ENCODE measurements at regions not wholly inside any gene's neighbourhood (a gene's known extent, or its start where the extent isn't known, plus 50 kb on each side); places are given as distances from the start of the nearest gene placed in this dataset.

DNA sequence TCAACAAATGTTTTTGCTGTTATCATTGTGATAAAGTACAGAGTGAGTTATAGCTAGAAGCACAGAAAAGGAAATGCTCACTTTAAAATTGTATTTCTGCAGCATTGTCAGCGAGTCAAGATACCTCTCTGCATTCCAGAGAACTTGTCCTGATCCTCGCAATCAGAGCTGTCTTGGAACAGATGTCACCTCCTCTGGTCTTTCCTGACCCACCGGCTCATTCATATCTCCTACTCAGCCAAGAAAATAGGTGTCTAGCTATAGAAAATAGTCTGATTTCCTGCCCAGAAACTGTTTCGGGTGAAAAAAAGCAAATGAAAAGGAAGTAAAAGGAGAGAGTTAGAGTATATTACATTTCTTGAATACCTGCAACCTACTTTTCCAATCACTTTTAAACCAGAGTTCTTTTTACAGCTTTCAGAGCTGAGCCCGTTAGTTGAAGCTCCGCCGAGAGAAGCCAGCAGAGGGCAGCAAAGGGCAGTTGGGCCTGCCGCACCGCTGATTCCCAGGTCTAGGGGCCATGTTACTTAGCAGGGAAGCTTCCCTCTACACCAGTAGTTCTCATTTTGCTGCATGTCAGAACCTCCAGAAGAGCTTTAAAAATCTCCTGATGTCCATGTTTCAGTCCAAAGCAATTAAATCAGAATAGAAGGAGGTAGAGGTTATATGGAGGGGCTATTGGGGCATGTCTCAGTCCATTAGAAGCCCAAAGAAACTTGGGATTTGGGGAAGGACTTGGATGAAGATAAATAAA, 185.7 kb upstream of the THRB start:
- no peak overlapping the region for H3K4me2 ChIP-seq (ENCODE audit: insufficient read depth, low read length)
- H3K4me3 ChIP-seq (ENCODE audit: insufficient read depth, low read length): no peak overlapping the region
- peak; percentile 81 for TF ChIP-seq CTCF (IDR thresholded peaks at IDR 0.05; ENCODE audit: extremely low read depth, low read depth, low read length)
- no peak for DNase-seq (ENCODE audit: insufficient read length, low spot score, missing footprints)
- H3K27ac ChIP-seq (ENCODE audit: low read depth, low read length): no peak overlapping the region
- no peaks in the 10 kb centered on the region for H3K36me3 ChIP-seq (ENCODE audit: insufficient read depth, low read length)
- no peaks in the 10 kb centered on the region for H3K79me2 ChIP-seq (ENCODE audit: insufficient read depth, low read length)
- H3K4me1 ChIP-seq (ENCODE audit: insufficient read depth, low read length): peaks cover 8% of the 10 kb centered on the region
- H3K27me3 ChIP-seq (ENCODE audit: insufficient read depth, low read length): peaks cover 9% of the 10 kb centered on the region
- H4K20me1 ChIP-seq (ENCODE audit: insufficient read depth, low read length): no peaks in the 10 kb centered on the region
- H3K9me3 ChIP-seq (ENCODE audit: low read depth, low read length): no peaks in the 10 kb centered on the region
- no peak overlapping the region for H2AFZ ChIP-seq (ENCODE audit: low read length)

GRCh38 chr3:24682141-24682547, 187.5 kb upstream of the THRB start:
- H2AFZ ChIP-seq (ENCODE audit: low read length): no peak overlapping the region
- TF ChIP-seq CTCF (IDR thresholded peaks at IDR 0.05; ENCODE audit: extremely low read depth, low read depth, low read length): no peak
- peaks cover 6% of the 10 kb centered on the region for H3K27me3 ChIP-seq (ENCODE audit: insufficient read depth, low read length)
- H3K4me2 ChIP-seq (ENCODE audit: insufficient read depth, low read length): no peak overlapping the region
- no peak for DNase-seq (ENCODE audit: insufficient read length, low spot score, missing footprints)
- no peaks in the 10 kb centered on the region for H4K20me1 ChIP-seq (ENCODE audit: insufficient read depth, low read length)
- H3K4me1 ChIP-seq (ENCODE audit: insufficient read depth, low read length): peaks cover 12% of the 10 kb centered on the region
- no peak overlapping the region for H3K27ac ChIP-seq (ENCODE audit: low read depth, low read length)
- H3K36me3 ChIP-seq (ENCODE audit: insufficient read depth, low read length): no peaks in the 10 kb centered on the region
- H3K9me3 ChIP-seq (ENCODE audit: low read depth, low read length): no peaks in the 10 kb centered on the region
- H3K4me3 ChIP-seq (ENCODE audit: insufficient read depth, low read length): no peak overlapping the region
- H3K79me2 ChIP-seq (ENCODE audit: insufficient read depth, low read length): no peaks in the 10 kb centered on the region

- Histone ChIP-seq H3K9me3 (ENCODE audit: low read depth, low read length) (no peaks in the 10 kb centered on the region), H3K27me3 (ENCODE audit: insufficient read depth, low read length) (peaks cover 6% of the 10 kb centered on the region), H3K4me3 (ENCODE audit: insufficient read depth, low read length) (no peak overlapping the region), H2AFZ (ENCODE audit: low read length) (no peak overlapping the region), H4K20me1 (ENCODE audit: insufficient read depth, low read length) (no peaks in the 10 kb centered on the region), H3K4me1 (ENCODE audit: insufficient read depth, low read length) (peaks cover 8% of the 10 kb centered on the region), H3K27ac (ENCODE audit: low read depth, low read length) (no peak overlapping the region), H3K36me3 (ENCODE audit: insufficient read depth, low read length) (no peaks in the 10 kb centered on the region), H3K79me2 (ENCODE audit: insufficient read depth, low read length) (no peaks in the 10 kb centered on the region), H3K4me2 (ENCODE audit: insufficient read depth, low read length) (no peak overlapping the region)
- no peak for DNase-seq (ENCODE audit: insufficient read length, low spot score, missing footprints)
- no peak for TF ChIP-seq CTCF (IDR thresholded peaks at IDR 0.05; ENCODE audit: extremely low read depth, low read depth, low read length)
These were observed 188.4 kb upstream of the THRB start for GRCh38 chr3:24683090-24683489.

DNA sequence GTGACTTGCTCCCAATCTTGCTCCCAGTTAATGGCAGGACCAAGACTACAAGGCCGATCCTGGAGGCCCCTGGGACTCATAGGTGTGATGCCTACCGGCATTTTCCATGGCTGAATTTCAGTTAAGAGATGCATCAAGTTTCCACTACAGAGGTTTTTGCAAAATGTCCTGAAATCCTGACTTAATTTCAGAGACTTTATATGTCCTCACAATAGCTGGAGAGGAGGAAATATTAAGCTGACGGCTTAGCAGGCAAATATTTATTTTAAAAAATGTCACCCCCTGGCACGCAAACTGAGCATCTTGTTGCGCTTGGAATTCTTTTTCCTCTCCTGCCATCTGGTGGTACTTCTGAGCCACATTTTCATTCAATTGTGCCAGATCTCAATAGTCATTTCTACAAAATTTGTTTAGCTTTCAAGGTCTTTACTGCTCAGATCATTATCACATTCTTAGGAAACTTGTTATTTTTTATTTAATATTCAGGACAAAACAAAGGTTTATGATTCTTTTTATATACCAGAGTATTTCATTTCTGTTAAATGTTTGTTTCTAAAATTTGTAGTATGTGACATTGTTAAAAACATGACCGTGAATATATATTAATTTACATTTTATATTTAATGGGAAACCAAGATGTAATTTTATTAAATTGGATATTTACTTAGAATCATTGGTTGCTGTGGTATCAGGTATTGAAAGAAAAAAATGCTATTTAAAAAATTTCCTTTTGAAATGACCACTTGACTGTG, 189.2 kb upstream of the THRB start:
- Histone ChIP-seq H2AFZ (ENCODE audit: low read length) (no peak overlapping the region), H4K20me1 (ENCODE audit: insufficient read depth, low read length) (no peaks in the 10 kb centered on the region), H3K4me2 (ENCODE audit: insufficient read depth, low read length) (no peak overlapping the region), H3K4me3 (ENCODE audit: insufficient read depth, low read length) (no peak overlapping the region), H3K36me3 (ENCODE audit: insufficient read depth, low read length) (no peaks in the 10 kb centered on the region), H3K9me3 (ENCODE audit: low read depth, low read length) (no peaks in the 10 kb centered on the region), H3K27me3 (ENCODE audit: insufficient read depth, low read length) (peaks cover 9% of the 10 kb centered on the region), H3K79me2 (ENCODE audit: insufficient read depth, low read length) (no peaks in the 10 kb centered on the region), H3K4me1 (ENCODE audit: insufficient read depth, low read length) (peaks cover 4% of the 10 kb centered on the region), H3K27ac (ENCODE audit: low read depth, low read length) (no peak overlapping the region)
- no peak for DNase-seq (ENCODE audit: insufficient read length, low spot score, missing footprints)
- peak; percentile 68 for TF ChIP-seq CTCF (IDR thresholded peaks at IDR 0.05; ENCODE audit: extremely low read depth, low read depth, low read length)
